DND-41 (cell line): ENCODE measurements at regions not wholly inside any gene's neighbourhood (a gene's known extent, or its start where the extent isn't known, plus 50 kb on each side); places are given as distances from the start of the nearest gene placed in this dataset.

Experiments
- CTCF ChIP-seq: IDR thresholded peaks from 2 replicates; pipeline ENCODE4 v1.5.1; 2012; ENCODE audit warnings: borderline replicate concordance, low read length, moderate library complexity, mild to moderate bottlenecking; ENCODE audit not compliant: poor library complexity, severe bottlenecking; ENCODE audit errors: extremely low read depth
- EZH2 ChIP-seq: IDR thresholded peaks from 3 replicates; pipeline ENCODE4 v1.6.1; 2012; ENCODE audit warnings: borderline replicate concordance, low read depth, mild to moderate bottlenecking, moderate library complexity, low read length, inconsistent platforms; ENCODE audit not compliant: severe bottlenecking

GRCh38 chr10:30749385-30749784 is 119.8 kb upstream of the LYZL2 start:
- TF ChIP-seq CTCF, result no peak
- TF ChIP-seq EZH2, result no peak
